COLO829 (cell line): ENCODE measurements at regions not wholly inside any gene's neighbourhood (a gene's known extent, or its start where the extent isn't known, plus 50 kb on each side); places are given as distances from the start of the nearest gene placed in this dataset.
"Not testable (repeated sequence)": the region's sequence is repeated elsewhere in the genome, so short reads cannot be mapped to it uniquely, and the experiment has no call there.

Source experiments
- DNase-seq: peaks from one replicate; pipeline ENCODE4 v3.0.0; 2012; ENCODE audit warnings: low spot score

GRCh38 chr12:38484821-38485449, 168.4 kb downstream of the ALG10B start:
- DNase-seq: no peak

GRCh38 chr12:38488866-38489265, 172.3 kb downstream of the ALG10B start:
- DNase-seq: no peak

- no peak for DNase-seq
Measured at GRCh38 chr12:38490073-38490472, 173.5 kb downstream of the ALG10B start.

- no peak for DNase-seq
Measured at GRCh38 chr12:38490941-38491340, 174.4 kb downstream of the ALG10B start.

GRCh38 chr12:38501481-38501880, 184.9 kb downstream of the ALG10B start:
- no peak for DNase-seq

- DNase-seq: no peak
Measured at GRCh38 chr12:38501991-38502390, 185.4 kb downstream of the ALG10B start.

- DNase-seq: no peak
Measured at GRCh38 chr12:38502415-38502814, 185.8 kb downstream of the ALG10B start.

- no peak for DNase-seq
Measured at GRCh38 chr12:38507839-38508238, 191.3 kb downstream of the ALG10B start.

GRCh38 chr12:38508246-38508645, 191.7 kb downstream of the ALG10B start:
- no peak for DNase-seq

- no peak for DNase-seq
Measured at GRCh38 chr12:38515912-38516311, 199.3 kb downstream of the ALG10B start.

GRCh38 chr12:38516418-38516817, 199.8 kb downstream of the ALG10B start:
- no peak for DNase-seq

- DNase-seq: no peak
Measured at GRCh38 chr12:38523920-38524319, 207.3 kb downstream of the ALG10B start.

GRCh38 chr12:38527631-38528030, 211.1 kb downstream of the ALG10B start:
- DNase-seq: peak; percentile 23

- no peak for DNase-seq
Measured at GRCh38 chr12:38528527-38528926, 212.0 kb downstream of the ALG10B start.

GRCh38 chr12:38529281-38529680, 212.7 kb downstream of the ALG10B start:
- DNase-seq: not testable (repeated sequence)

GRCh38 chr12:38538319-38538718, 221.7 kb downstream of the ALG10B start:
- DNase-seq: no peak

- no peak for DNase-seq
Measured at GRCh38 chr12:38540156-38540555, 223.6 kb downstream of the ALG10B start.

- DNase-seq: no peak
Measured at GRCh38 chr12:38541849-38542248, 225.3 kb downstream of the ALG10B start.

GRCh38 chr12:38543151-38543550, 226.6 kb downstream of the ALG10B start:
- DNase-seq: no peak

- no peak for DNase-seq
Measured at GRCh38 chr12:38544330-38545066, 227.9 kb downstream of the ALG10B start.

- DNase-seq: no peak
Measured at GRCh38 chr12:38547586-38547985, 231.0 kb downstream of the ALG10B start.

- no peak for DNase-seq
Measured at GRCh38 chr12:38555620-38556591, 239.3 kb downstream of the ALG10B start.

- no peak for DNase-seq
Measured at GRCh38 chr12:38556647-38557046, 240.1 kb downstream of the ALG10B start.
